ENCODE measurements at regions not wholly inside any gene's neighbourhood (a gene's known extent, or its start where the extent isn't known, plus 50 kb on each side); places are given as distances from the start of the nearest gene placed in this dataset.

DNA sequence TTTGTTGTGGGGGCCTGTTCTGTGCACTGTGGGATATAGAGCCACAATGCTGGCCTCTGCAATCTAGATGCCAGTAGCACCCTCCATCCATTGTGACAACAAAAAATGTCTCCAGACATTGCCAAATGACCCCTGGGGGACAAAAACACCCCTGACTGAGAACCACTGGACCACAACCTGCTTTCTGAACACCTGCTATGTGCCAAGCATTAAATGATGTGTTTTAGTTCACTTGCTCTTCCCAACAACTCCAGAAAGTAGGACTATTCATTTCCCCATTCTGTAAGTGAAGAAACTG is 367.0 kb upstream of the ERCC4 start:
- H3K27me3 Mint-ChIP-seq (ENCODE audit: low read depth), result no peaks in the 10 kb centered on the region; the same call in 1 of the 2 replicates
- no peaks in the 10 kb centered on the region for H3K9me3 Mint-ChIP-seq
- Histone ChIP-seq H3K27ac (ENCODE audit: insufficient read length, low read depth, low read length) (no peak overlapping the region), H3K79me2 (ENCODE audit: insufficient read depth, low read length) (no peaks in the 10 kb centered on the region), H3K23ac (ENCODE audit: insufficient read length, low read depth, low read length) (no peak overlapping the region), H3K23me2 (ENCODE audit: insufficient read length, low read depth, low read length, poor library complexity, severe bottlenecking) (no peaks in the 10 kb centered on the region), H2BK15ac (ENCODE audit: low read depth, low read length) (no peak overlapping the region), H3K9me3 (ENCODE audit: control insufficient read depth, low read depth, low read length) (no peaks in the 10 kb centered on the region), H2BK5ac (ENCODE audit: insufficient read length, low read length) (no peak overlapping the region), H3K9ac (ENCODE audit: extremely low read depth, insufficient read length, low read length) (no peak overlapping the region), H3K4ac (ENCODE audit: low read depth, low read length) (no peak overlapping the region), H3K4me1 (ENCODE audit: insufficient read depth, low read length) (peaks cover 8% of the 10 kb centered on the region; the same call in 1 of the 2 replicates), H3K4me2 (ENCODE audit: insufficient read depth, insufficient read length, low read length) (no peak overlapping the region), H3K14ac (ENCODE audit: insufficient read depth, low read length) (no peak overlapping the region), H3K18ac (ENCODE audit: insufficient read length, low read depth, low read length) (no peak overlapping the region), H4K91ac (ENCODE audit: insufficient read length, low read depth, low read length) (peak overlapping the region; percentile 57), H3K79me1 (ENCODE audit: insufficient read depth, low read depth, low read length, poor library complexity, severe bottlenecking) (no peaks in the 10 kb centered on the region), H3K27me3 (ENCODE audit: insufficient read depth, low read length) (no peaks in the 10 kb centered on the region), H4K20me1 (ENCODE audit: control insufficient read depth, insufficient read depth, insufficient read length) (no peaks in the 10 kb centered on the region), H3K56ac (ENCODE audit: insufficient read length, low read depth, low read length) (no peak overlapping the region), H2AFZ (ENCODE audit: low read length) (no peak overlapping the region), H4K5ac (ENCODE audit: insufficient read length, low read depth, low read length) (no peak overlapping the region), H2AK5ac (ENCODE audit: insufficient read length, low read length) (no peak overlapping the region), H2BK12ac (ENCODE audit: insufficient read length, low read depth, low read length) (no peak overlapping the region), H3T11ph (ENCODE audit: low read length) (no peak overlapping the region), H2BK20ac (ENCODE audit: low read depth, low read length, poor library complexity, severe bottlenecking) (no peak overlapping the region), H2BK120ac (ENCODE audit: low read depth, low read length, poor library complexity, severe bottlenecking) (no peak overlapping the region), H4K8ac (replicated peaks; ENCODE audit: insufficient read length, low read depth, low read length) (no peak overlapping the region)
- peaks cover 28 to 36% of the 10 kb centered on the region in 2 experiments for H3K4me1 Mint-ChIP-seq
- no peak overlapping the region for H3K4me3 Mint-ChIP-seq
- no peak for DNase-seq
- TF ChIP-seq, protein P1, sequence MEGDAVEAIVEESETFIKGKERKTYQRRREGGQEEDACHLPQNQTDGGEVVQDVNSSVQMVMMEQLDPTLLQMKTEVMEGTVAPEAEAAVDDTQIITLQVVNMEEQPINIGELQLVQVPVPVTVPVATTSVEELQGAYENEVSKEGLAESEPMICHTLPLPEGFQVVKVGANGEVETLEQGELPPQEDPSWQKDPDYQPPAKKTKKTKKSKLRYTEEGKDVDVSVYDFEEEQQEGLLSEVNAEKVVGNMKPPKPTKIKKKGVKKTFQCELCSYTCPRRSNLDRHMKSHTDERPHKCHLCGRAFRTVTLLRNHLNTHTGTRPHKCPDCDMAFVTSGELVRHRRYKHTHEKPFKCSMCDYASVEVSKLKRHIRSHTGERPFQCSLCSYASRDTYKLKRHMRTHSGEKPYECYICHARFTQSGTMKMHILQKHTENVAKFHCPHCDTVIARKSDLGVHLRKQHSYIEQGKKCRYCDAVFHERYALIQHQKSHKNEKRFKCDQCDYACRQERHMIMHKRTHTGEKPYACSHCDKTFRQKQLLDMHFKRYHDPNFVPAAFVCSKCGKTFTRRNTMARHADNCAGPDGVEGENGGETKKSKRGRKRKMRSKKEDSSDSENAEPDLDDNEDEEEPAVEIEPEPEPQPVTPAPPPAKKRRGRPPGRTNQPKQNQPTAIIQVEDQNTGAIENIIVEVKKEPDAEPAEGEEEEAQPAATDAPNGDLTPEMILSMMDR (conservative IDR thresholded peaks at IDR 0.05), result no peak
- peak overlapping the region in 1 of 3 experiments; percentile 19; a peak in 1 of 7 replicates for H3K27ac Mint-ChIP-seq
- no peaks in the 10 kb centered on the region for H3K36me3 Mint-ChIP-seq (ENCODE audit: insufficient read depth in 1 of 3, low read depth in 3 of 3)
